ENCODE measurements at regions not wholly inside any gene's neighbourhood (a gene's known extent, or its start where the extent isn't known, plus 50 kb on each side); places are given as distances from the start of the nearest gene placed in this dataset.

DNA sequence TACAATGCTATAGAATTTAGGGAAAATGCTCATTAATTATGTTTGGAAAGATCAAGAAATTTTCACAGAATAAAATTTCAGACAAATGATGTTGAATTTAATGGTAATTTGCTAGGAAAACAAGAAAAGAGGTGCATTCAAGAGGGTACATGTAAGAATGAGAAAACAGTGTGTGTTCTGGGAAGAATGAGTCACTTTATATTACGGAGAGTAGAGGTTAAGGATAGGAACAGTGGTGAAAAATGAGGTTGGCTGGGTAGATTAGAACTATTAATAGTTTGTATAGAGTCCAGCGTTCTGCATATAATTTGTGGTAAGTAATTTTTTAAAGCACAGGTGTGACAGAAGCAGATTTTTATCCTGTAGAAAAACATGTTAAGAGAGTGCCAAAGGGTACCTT is 336.7 kb upstream of the MBL2 start:
- no peaks in the 10 kb centered on the region for H3K36me3 ChIP-seq (ENCODE audit: low read length)
- TF ChIP-seq, protein P1, sequence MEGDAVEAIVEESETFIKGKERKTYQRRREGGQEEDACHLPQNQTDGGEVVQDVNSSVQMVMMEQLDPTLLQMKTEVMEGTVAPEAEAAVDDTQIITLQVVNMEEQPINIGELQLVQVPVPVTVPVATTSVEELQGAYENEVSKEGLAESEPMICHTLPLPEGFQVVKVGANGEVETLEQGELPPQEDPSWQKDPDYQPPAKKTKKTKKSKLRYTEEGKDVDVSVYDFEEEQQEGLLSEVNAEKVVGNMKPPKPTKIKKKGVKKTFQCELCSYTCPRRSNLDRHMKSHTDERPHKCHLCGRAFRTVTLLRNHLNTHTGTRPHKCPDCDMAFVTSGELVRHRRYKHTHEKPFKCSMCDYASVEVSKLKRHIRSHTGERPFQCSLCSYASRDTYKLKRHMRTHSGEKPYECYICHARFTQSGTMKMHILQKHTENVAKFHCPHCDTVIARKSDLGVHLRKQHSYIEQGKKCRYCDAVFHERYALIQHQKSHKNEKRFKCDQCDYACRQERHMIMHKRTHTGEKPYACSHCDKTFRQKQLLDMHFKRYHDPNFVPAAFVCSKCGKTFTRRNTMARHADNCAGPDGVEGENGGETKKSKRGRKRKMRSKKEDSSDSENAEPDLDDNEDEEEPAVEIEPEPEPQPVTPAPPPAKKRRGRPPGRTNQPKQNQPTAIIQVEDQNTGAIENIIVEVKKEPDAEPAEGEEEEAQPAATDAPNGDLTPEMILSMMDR (IDR thresholded peaks at IDR 0.05; ENCODE audit: insufficient read depth, low read length, poor library complexity, severe bottlenecking) = no peak
- TF ChIP-seq EZH2phosphoT487 (conservative IDR thresholded peaks at IDR 0.05; ENCODE audit: low read length) = no peak
- H2AFZ ChIP-seq (ENCODE audit: low read depth, low read length, severe bottlenecking) = no peak overlapping the region
- H4K20me1 ChIP-seq (ENCODE audit: low read depth, low read length) = no peaks in the 10 kb centered on the region
- H3K9me3 ChIP-seq (ENCODE audit: insufficient read depth, low read length) = no peaks in the 10 kb centered on the region
- H3F3A ChIP-seq (ENCODE audit: insufficient read depth) = no peaks in the 10 kb centered on the region
- H3K4me3 ChIP-seq (ENCODE audit: insufficient read depth, low read length, poor library complexity, severe bottlenecking) = no peak overlapping the region
- H3K79me2 ChIP-seq (ENCODE audit: insufficient read depth, low read length) = no peaks in the 10 kb centered on the region
- H3K27ac ChIP-seq (ENCODE audit: low read depth, low read length) = no peak overlapping the region
- H3K9me2 ChIP-seq (replicated peaks; ENCODE audit: insufficient read depth, low read length) = no peaks in the 10 kb centered on the region
- H3K27me3 ChIP-seq (ENCODE audit: low read length) = no peaks in the 10 kb centered on the region
- H3K4me2 ChIP-seq (ENCODE audit: low read depth, low read length, poor library complexity, severe bottlenecking) = no peak overlapping the region
- H3K9ac ChIP-seq (ENCODE audit: low read length) = no peak overlapping the region

DNA sequence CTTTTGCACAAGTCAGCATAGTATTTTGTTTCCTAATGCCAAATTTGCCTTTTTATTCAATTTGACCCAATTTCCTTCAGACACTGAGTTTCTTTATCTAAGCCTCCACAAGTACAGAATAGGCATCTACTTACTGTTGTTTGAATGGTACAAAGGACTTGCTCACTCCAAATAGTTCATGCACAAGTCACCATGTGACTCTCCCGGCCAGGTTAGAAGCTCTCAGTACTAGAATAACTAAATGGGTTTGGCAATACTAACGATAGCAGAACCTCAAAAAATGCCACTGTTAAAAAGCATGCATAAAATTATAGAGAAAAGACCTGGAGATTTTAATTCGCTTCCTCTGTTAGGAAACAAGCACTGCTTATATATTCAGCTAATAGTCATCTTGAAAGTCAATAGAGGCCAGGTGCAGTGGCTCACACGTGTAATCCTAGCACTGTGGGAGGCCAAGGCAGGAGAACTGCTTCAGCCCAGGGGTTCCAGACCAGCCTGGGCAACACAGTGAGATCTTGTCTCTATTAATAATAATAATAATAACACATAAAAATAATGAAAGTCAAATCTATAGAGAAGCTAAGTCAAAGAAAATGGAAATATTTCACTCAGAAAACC is 335.8 kb upstream of the MBL2 start:
- H3K9ac ChIP-seq (ENCODE audit: low read length) = no peak overlapping the region
- TF ChIP-seq EZH2phosphoT487 (conservative IDR thresholded peaks at IDR 0.05; ENCODE audit: low read length) = no peak
- TF ChIP-seq, protein P1 (IDR thresholded peaks at IDR 0.05; ENCODE audit: insufficient read depth, low read length, poor library complexity, severe bottlenecking) = no peak
- no peaks in the 10 kb centered on the region for H3K9me3 ChIP-seq (ENCODE audit: insufficient read depth, low read length)
- H3K27me3 ChIP-seq (ENCODE audit: low read length) = no peaks in the 10 kb centered on the region
- H3K36me3 ChIP-seq (ENCODE audit: low read length) = no peaks in the 10 kb centered on the region
- no peak overlapping the region for H3K4me3 ChIP-seq (ENCODE audit: insufficient read depth, low read length, poor library complexity, severe bottlenecking)
- H3F3A ChIP-seq (ENCODE audit: insufficient read depth) = no peaks in the 10 kb centered on the region
- H4K20me1 ChIP-seq (ENCODE audit: low read depth, low read length) = no peaks in the 10 kb centered on the region
- H2AFZ ChIP-seq (ENCODE audit: low read depth, low read length, severe bottlenecking) = no peak overlapping the region
- H3K4me2 ChIP-seq (ENCODE audit: low read depth, low read length, poor library complexity, severe bottlenecking) = no peak overlapping the region
- no peak overlapping the region for H3K27ac ChIP-seq (ENCODE audit: low read depth, low read length)
- H3K79me2 ChIP-seq (ENCODE audit: insufficient read depth, low read length) = no peaks in the 10 kb centered on the region
- H3K9me2 ChIP-seq (replicated peaks; ENCODE audit: insufficient read depth, low read length) = no peaks in the 10 kb centered on the region

DNA sequence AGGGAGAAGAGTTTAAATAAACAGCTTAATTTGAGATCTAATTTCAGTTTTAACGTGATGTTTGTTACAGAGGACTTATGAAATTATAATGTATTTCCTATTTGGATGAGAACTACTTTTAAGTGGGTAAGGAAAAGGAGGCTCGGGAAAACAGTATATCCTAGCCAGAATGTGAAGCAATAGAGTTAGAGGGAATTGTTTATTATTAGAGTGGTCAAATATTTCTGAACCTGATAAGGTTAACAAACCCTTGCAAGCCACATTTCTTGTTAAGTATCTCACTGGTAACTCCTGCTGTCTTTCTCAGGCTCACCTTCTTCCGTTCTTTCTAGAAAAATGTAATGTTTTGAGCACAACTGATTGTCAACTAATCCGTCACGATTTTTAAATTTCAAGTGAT is 335.1 kb upstream of the MBL2 start:
- Histone ChIP-seq H3K79me2 (ENCODE audit: insufficient read depth, low read length) (no peaks in the 10 kb centered on the region), H3K4me3 (ENCODE audit: insufficient read depth, low read length, poor library complexity, severe bottlenecking) (no peak overlapping the region), H3K9ac (ENCODE audit: low read length) (no peak overlapping the region), H2AFZ (ENCODE audit: low read depth, low read length, severe bottlenecking) (no peak overlapping the region), H3K27ac (ENCODE audit: low read depth, low read length) (no peak overlapping the region), H3K9me2 (replicated peaks; ENCODE audit: insufficient read depth, low read length) (no peaks in the 10 kb centered on the region), H4K20me1 (ENCODE audit: low read depth, low read length) (no peaks in the 10 kb centered on the region), H3K36me3 (ENCODE audit: low read length) (no peaks in the 10 kb centered on the region), H3K4me2 (ENCODE audit: low read depth, low read length, poor library complexity, severe bottlenecking) (no peak overlapping the region), H3K9me3 (ENCODE audit: insufficient read depth, low read length) (no peaks in the 10 kb centered on the region), H3F3A (ENCODE audit: insufficient read depth) (no peaks in the 10 kb centered on the region), H3K27me3 (ENCODE audit: low read length) (no peaks in the 10 kb centered on the region)
- TF ChIP-seq EZH2phosphoT487 (conservative IDR thresholded peaks at IDR 0.05; ENCODE audit: low read length) = no peak
- TF ChIP-seq, protein P1 (IDR thresholded peaks at IDR 0.05; ENCODE audit: insufficient read depth, low read length, poor library complexity, severe bottlenecking) = no peak

Measured in SU-DHL-6 (cell line).